CD14-positive monocyte (primary cell): ENCODE measurements at regions not wholly inside any gene's neighbourhood (a gene's known extent, or its start where the extent isn't known, plus 50 kb on each side); places are given as distances from the start of the nearest gene placed in this dataset.

Experiments
- DNase-seq, 3 donors: peaks; one replicate each; pipeline ENCODE4 v3.0.0-alpha.2; 2011 to 2022
- H2AFZ ChIP-seq: 2 replicates; pipeline ENCODE4 v1.6.0; 2012; ENCODE audit warnings: mild to moderate bottlenecking, low read depth, low read length, inconsistent platforms; ENCODE audit not compliant: insufficient read depth, poor library complexity, severe bottlenecking
- H3K27ac ChIP-seq, 2 donors: 1 replicate in 1 of 2; 2 replicates in 1 of 2; pipeline ENCODE4 v1.5.1; 2012 to 2013; ENCODE audit warnings: low read length in 2 of 2, control low read depth in 1 of 2, inconsistent platforms in 1 of 2, low read depth in 1 of 2, mild to moderate bottlenecking in 1 of 2
- H3K27me3 ChIP-seq, 2 donors: one replicate each; pipeline versions ENCODE4 v1.6.0 to v1.6.1; 2011 to 2013; ENCODE audit warnings: low read length in 2 of 2; ENCODE audit not compliant: control insufficient read depth in 2 of 2, insufficient read depth in 2 of 2
- H3K36me3 ChIP-seq, 2 donors: replicated peaks in 1 of 2; 1 replicate in 1 of 2; 2 replicates in 1 of 2; pipeline versions ENCODE4 v1.5.1 to v1.6.1; 2012 to 2013; ENCODE audit warnings: low read length in 2 of 2, control low read depth in 1 of 2, inconsistent platforms in 1 of 2, mild to moderate bottlenecking in 1 of 2; ENCODE audit not compliant: insufficient read depth in 2 of 2, control insufficient read depth in 1 of 2
- H3K4me1 ChIP-seq, 2 donors: 1 replicate in 1 of 2; 2 replicates in 1 of 2; pipeline versions ENCODE4 v1.5.1 to v1.6.1; 2012 to 2013; ENCODE audit warnings: low read length in 2 of 2, control low read depth in 1 of 2, inconsistent platforms in 1 of 2, mild to moderate bottlenecking in 1 of 2, moderate library complexity in 1 of 2; ENCODE audit not compliant: insufficient read depth in 2 of 2, control insufficient read depth in 1 of 2
- H3K4me2 ChIP-seq: replicated peaks from 2 replicates; pipeline ENCODE3; 2012; ENCODE audit warnings: low read length, moderate library complexity, mild to moderate bottlenecking; ENCODE audit not compliant: poor library complexity, severe bottlenecking; ENCODE audit errors: extremely low read depth
- H3K4me3 ChIP-seq, 3 experiments: fragments of 200-600 bp in 1 of 3; sonication (generic) in 1 of 3; replicated peaks in 1 of 3; 1 replicate in 2 of 3; 2 replicates in 1 of 3; pipeline ENCODE4 v1.5.1; 2011 to 2013; ENCODE audit warnings: low read length in 3 of 3, mild to moderate bottlenecking in 3 of 3, control low read depth in 2 of 3, low read depth in 2 of 3, inconsistent platforms in 1 of 3, moderate library complexity in 1 of 3
- H3K79me2 ChIP-seq: 2 replicates; pipeline ENCODE4 v1.6.0; 2012; ENCODE audit warnings: mild to moderate bottlenecking, control low read depth, inconsistent platforms, low read length, moderate library complexity; ENCODE audit not compliant: insufficient read depth
- H3K9ac ChIP-seq: 2 replicates; pipeline ENCODE4 v1.6.0; 2017; ENCODE audit warnings: low read length, mild to moderate bottlenecking; ENCODE audit not compliant: insufficient read depth, poor library complexity, severe bottlenecking
- H3K9me3 ChIP-seq, 2 donors: replicated peaks in 1 of 2; 1 replicate in 1 of 2; 2 replicates in 1 of 2; pipeline versions ENCODE4 v1.5.1 to v1.6.1; 2012 to 2013; ENCODE audit warnings: low read length in 2 of 2, control low read depth in 1 of 2; ENCODE audit not compliant: control insufficient read depth in 1 of 2, insufficient read depth in 1 of 2
- H4K20me1 ChIP-seq: 2 replicates; pipeline ENCODE4 v1.6.0; 2012; ENCODE audit warnings: mild to moderate bottlenecking, low read length, control low read depth, moderate library complexity; ENCODE audit not compliant: insufficient read depth
- H3K27ac Mint-ChIP-seq, 7 donors: one replicate each; pipeline ENCODE4 v1.8.0; 2020; ENCODE audit warnings: mild to moderate bottlenecking in 7 of 7, mixed read lengths in 7 of 7, moderate library complexity in 6 of 7, inconsistent platforms in 2 of 7
- H3K27me3 Mint-ChIP-seq, 3 donors: one replicate each; pipeline ENCODE4 v1.8.0; 2021 to 2022; ENCODE audit warnings: low read depth in 3 of 3, mild to moderate bottlenecking in 3 of 3, mixed read lengths in 3 of 3, moderate library complexity in 3 of 3, inconsistent platforms in 1 of 3
- H3K36me3 Mint-ChIP-seq, 2 donors: one replicate each; pipeline ENCODE4 v1.8.0; 2020; ENCODE audit warnings: mixed read lengths in 2 of 2, inconsistent platforms in 1 of 2, mild to moderate bottlenecking in 1 of 2
- H3K4me1 Mint-ChIP-seq: one replicate; pipeline ENCODE4 v1.8.0; 2020; ENCODE audit warnings: mild to moderate bottlenecking, mixed read lengths
- H3K4me3 Mint-ChIP-seq, 2 donors: one replicate each; pipeline ENCODE4 v1.8.0; 2020; ENCODE audit warnings: mild to moderate bottlenecking in 2 of 2, mixed read lengths in 2 of 2, moderate library complexity in 1 of 2
- H3K9me3 Mint-ChIP-seq, 7 donors: one replicate each; pipeline ENCODE4 v1.8.0; 2020 to 2022; ENCODE audit warnings: mixed read lengths in 7 of 7, mild to moderate bottlenecking in 6 of 7, moderate library complexity in 6 of 7, inconsistent platforms in 2 of 7
- CTCF ChIP-seq: fragments of 200-600 bp; IDR thresholded peaks from one replicate; pipeline ENCODE4 v1.8.0; 2022; ENCODE audit warnings: antibody characterized with exemption, mild to moderate bottlenecking
- WGBS: methylation state at CpG from one replicate; pipeline ENCODE4 v1.1.5; 2013; ENCODE audit warnings: missing lambda C conversion rate; ENCODE audit not compliant: insufficient coverage; 5-methylcytosine and 5-hydroxymethylcytosine counted together
- intact Hi-C, 2 donors: fragments of 100-400 bp; cut with micrococcal nuclease; formaldehyde crosslinking; loops; one replicate each; pipeline versions ENCODE4 v1.15.0 to v1.15.1; 2023

- no peak for TF ChIP-seq CTCF
Observed at GRCh38 chr6:112640891-112641290, 293.8 kb downstream of the RFPL4B start.

GRCh38 chr6:112649853-112650252 is 302.7 kb downstream of the RFPL4B start:
- Histone ChIP-seq H3K27ac (no peak overlapping the region), H3K9me3 (no peaks in the 10 kb centered on the region), H2AFZ (no peak overlapping the region), H3K79me2 (no peaks in the 10 kb centered on the region), H3K36me3 (no peaks in the 10 kb centered on the region), H3K9ac (no peak overlapping the region), H3K4me3 (no peak overlapping the region), H3K4me1 (no peaks in the 10 kb centered on the region), H3K27me3 (no peaks in the 10 kb centered on the region), H3K4me2 (no peak overlapping the region), H4K20me1 (no peaks in the 10 kb centered on the region)
- intact Hi-C loops: no loop called here
- TF ChIP-seq CTCF: no peak
- Mint-ChIP-seq H3K9me3 (peaks cover 0 to 2% (median 0%) of the 10 kb centered on the region in 7 donors), H3K27me3 (peaks cover 0 to 5% (median 0%) of the 10 kb centered on the region in 3 donors), H3K4me3 (no peak overlapping the region), H3K4me1 (no peaks in the 10 kb centered on the region), H3K36me3 (no peaks in the 10 kb centered on the region), H3K27ac (no peak overlapping the region)
- no peak for DNase-seq
- WGBS: no CpG with 5 or more reads among the region's 2 CpGs

More at GRCh38 chr6:112640891-112641290, 293.8 kb downstream of the RFPL4B start:
- H3K79me2 ChIP-seq: no peaks in the 10 kb centered on the region
- H3K27ac ChIP-seq: no peak overlapping the region
- H3K4me1 ChIP-seq: no peaks in the 10 kb centered on the region
- no peaks in the 10 kb centered on the region for H4K20me1 ChIP-seq
- no peaks in the 10 kb centered on the region for H3K27me3 ChIP-seq
- H3K36me3 ChIP-seq: no peaks in the 10 kb centered on the region
- H3K9me3 Mint-ChIP-seq: no peaks in the 10 kb centered on the region
- no peak for DNase-seq
- H3K4me1 Mint-ChIP-seq: no peaks in the 10 kb centered on the region
- no peak overlapping the region for H2AFZ ChIP-seq
- H3K36me3 Mint-ChIP-seq: no peaks in the 10 kb centered on the region
- 94% methylated on average over 2 of the region's 2 CpGs for WGBS
- H3K9ac ChIP-seq: no peak overlapping the region
- no peak overlapping the region for H3K4me2 ChIP-seq
- H3K4me3 ChIP-seq: no peak overlapping the region
- H3K27ac Mint-ChIP-seq: no peak overlapping the region
- H3K9me3 ChIP-seq: no peaks in the 10 kb centered on the region
- H3K27me3 Mint-ChIP-seq: peaks cover 0 to 2% (median 0%) of the 10 kb centered on the region in 3 donors
- no peak overlapping the region for H3K4me3 Mint-ChIP-seq
- intact Hi-C loops: no loop called here
